ENCODE measurements at regions not wholly inside any gene's neighbourhood (a gene's known extent, or its start where the extent isn't known, plus 50 kb on each side); places are given as distances from the start of the nearest gene placed in this dataset.
"Not testable (repeated sequence)": the region's sequence is repeated elsewhere in the genome, so short reads cannot be mapped to it uniquely, and the experiment has no call there.

DNA sequence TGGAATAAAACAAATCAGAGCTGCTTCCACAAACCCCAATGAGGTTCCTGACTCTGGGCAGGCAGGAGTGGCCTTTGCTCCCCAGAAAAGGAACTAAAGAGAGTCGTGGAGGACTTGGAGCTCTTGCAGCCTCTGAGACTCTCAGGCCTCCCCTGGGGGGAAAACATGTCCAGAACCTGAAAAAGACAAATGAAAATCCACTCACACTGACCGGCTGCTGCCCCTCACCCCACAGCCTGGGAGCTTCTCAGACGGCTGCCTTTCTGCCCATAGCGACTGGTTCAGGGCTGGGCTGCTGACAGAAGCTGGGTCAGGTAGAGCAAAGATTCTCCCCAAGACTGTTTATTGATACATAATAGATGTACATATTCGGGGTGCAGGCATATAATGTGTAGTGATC is 356.0 kb downstream of the ADGRD1 start:
- H4K20me1 ChIP-seq (ENCODE audit: insufficient read depth, low read length), result no peaks in the 10 kb centered on the region
- no peaks in the 10 kb centered on the region for H3F3A ChIP-seq (ENCODE audit: insufficient read depth, low read length)
- H3K36me3 ChIP-seq (ENCODE audit: insufficient read depth, low read length), result no peaks in the 10 kb centered on the region
- no peak overlapping the region for H2AFZ ChIP-seq (ENCODE audit: low read length)
- H3K9ac ChIP-seq (ENCODE audit: low read length), result no peak overlapping the region
- no peaks in the 10 kb centered on the region for H3K9me3 ChIP-seq (ENCODE audit: low read length)
- no peaks in the 10 kb centered on the region for H3K79me2 ChIP-seq (ENCODE audit: insufficient read depth, low read length)
- no peaks in the 10 kb centered on the region for H3K9me2 ChIP-seq (ENCODE audit: low read depth, low read length)
- no peak overlapping the region for H3K4me3 ChIP-seq (ENCODE audit: low read depth, low read length, poor library complexity, severe bottlenecking)
- no peak for TF ChIP-seq EZH2 (IDR thresholded peaks at IDR 0.05; ENCODE audit: borderline replicate concordance, low read length)
- TF ChIP-seq, protein P1, sequence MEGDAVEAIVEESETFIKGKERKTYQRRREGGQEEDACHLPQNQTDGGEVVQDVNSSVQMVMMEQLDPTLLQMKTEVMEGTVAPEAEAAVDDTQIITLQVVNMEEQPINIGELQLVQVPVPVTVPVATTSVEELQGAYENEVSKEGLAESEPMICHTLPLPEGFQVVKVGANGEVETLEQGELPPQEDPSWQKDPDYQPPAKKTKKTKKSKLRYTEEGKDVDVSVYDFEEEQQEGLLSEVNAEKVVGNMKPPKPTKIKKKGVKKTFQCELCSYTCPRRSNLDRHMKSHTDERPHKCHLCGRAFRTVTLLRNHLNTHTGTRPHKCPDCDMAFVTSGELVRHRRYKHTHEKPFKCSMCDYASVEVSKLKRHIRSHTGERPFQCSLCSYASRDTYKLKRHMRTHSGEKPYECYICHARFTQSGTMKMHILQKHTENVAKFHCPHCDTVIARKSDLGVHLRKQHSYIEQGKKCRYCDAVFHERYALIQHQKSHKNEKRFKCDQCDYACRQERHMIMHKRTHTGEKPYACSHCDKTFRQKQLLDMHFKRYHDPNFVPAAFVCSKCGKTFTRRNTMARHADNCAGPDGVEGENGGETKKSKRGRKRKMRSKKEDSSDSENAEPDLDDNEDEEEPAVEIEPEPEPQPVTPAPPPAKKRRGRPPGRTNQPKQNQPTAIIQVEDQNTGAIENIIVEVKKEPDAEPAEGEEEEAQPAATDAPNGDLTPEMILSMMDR (IDR thresholded peaks at IDR 0.05; ENCODE audit: low read length), result no peak
- H3K27ac ChIP-seq (ENCODE audit: low read depth, low read length, poor library complexity, severe bottlenecking), result no peak overlapping the region
- no peaks in the 10 kb centered on the region for H3K27me3 ChIP-seq (ENCODE audit: insufficient read depth, low read length)
- no peaks in the 10 kb centered on the region for H3K4me1 ChIP-seq (ENCODE audit: insufficient read depth, low read length, severe bottlenecking)
- H3K4me2 ChIP-seq (ENCODE audit: low read length), result no peak overlapping the region

DNA sequence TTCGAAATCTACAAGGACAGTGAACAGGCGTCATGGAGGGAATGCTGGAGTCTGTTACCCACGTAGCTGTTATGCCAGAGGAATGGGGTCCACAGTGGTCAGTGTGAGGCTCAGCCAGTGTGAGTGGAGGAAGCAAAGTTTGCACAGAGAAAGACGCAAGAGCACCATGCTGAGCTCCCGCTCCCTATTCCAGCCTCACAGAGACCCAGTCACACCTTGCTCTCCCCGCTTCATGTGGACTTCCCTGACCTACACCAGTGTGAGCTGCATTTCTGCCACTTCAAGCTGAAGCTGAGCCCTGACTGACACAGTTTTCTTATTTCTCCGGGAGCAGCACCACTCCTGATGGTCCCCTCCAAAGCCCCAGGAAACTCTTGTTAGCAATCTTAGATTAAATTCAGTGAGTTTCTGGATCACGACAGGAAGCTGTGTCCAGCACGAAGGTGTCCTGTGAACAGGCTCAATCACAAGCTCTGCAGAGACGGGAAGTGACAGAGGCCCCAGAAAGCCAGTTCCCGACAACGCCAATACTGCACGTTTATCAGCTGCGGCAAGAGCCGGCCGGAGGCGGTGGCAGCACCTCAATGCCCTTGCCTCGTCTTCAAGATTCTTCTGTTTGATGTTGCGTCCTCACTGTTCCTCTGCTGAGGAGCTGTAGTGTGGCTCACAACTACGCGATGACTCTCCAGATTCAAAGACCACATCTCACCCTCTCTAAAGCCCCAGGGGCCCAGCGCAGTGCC is 356.7 kb downstream of the ADGRD1 start:
- not testable (repeated sequence) for H3K36me3 ChIP-seq (ENCODE audit: insufficient read depth, low read length); H3K4me3 ChIP-seq (ENCODE audit: low read depth, low read length, poor library complexity, severe bottlenecking); H3K9me2 ChIP-seq (ENCODE audit: low read depth, low read length); H3F3A ChIP-seq (ENCODE audit: insufficient read depth, low read length); H3K27me3 ChIP-seq (ENCODE audit: insufficient read depth, low read length); H2AFZ ChIP-seq (ENCODE audit: low read length); H3K4me1 ChIP-seq (ENCODE audit: insufficient read depth, low read length, severe bottlenecking); H4K20me1 ChIP-seq (ENCODE audit: insufficient read depth, low read length); H3K9ac ChIP-seq (ENCODE audit: low read length); H3K4me2 ChIP-seq (ENCODE audit: low read length); H3K27ac ChIP-seq (ENCODE audit: low read depth, low read length, poor library complexity, severe bottlenecking); H3K79me2 ChIP-seq (ENCODE audit: insufficient read depth, low read length); H3K9me3 ChIP-seq (ENCODE audit: low read length)

DNA sequence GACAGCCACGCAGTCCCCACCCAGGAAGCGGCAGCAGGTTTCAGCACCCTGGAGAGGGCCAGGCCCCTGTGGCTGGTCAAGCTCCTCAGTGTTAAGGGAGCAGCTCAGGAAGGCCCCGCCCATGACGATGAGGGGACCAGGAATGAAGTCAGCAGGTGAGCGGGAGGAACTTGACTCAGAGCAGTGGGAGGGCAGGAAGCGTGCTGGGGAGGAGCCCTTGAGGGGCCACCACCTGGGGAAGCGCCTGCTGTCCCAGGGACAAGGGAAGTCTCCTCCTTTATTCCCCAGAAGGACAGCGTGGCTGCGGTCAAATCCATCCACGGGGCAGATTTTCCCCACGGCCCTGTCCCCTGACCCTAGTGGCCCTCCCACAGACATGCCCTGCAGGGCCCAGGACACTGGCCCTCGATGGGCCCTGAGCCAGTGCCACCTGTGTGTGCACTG is 357.6 kb downstream of the ADGRD1 start:
- H2AFZ ChIP-seq (ENCODE audit: low read length); H3K9me2 ChIP-seq (ENCODE audit: low read depth, low read length); H3K4me1 ChIP-seq (ENCODE audit: insufficient read depth, low read length, severe bottlenecking); H3K36me3 ChIP-seq (ENCODE audit: insufficient read depth, low read length); H3K4me3 ChIP-seq (ENCODE audit: low read depth, low read length, poor library complexity, severe bottlenecking); H4K20me1 ChIP-seq (ENCODE audit: insufficient read depth, low read length); H3K9ac ChIP-seq (ENCODE audit: low read length); H3K27ac ChIP-seq (ENCODE audit: low read depth, low read length, poor library complexity, severe bottlenecking); H3K4me2 ChIP-seq (ENCODE audit: low read length); H3K9me3 ChIP-seq (ENCODE audit: low read length); H3F3A ChIP-seq (ENCODE audit: insufficient read depth, low read length); H3K27me3 ChIP-seq (ENCODE audit: insufficient read depth, low read length); H3K79me2 ChIP-seq (ENCODE audit: insufficient read depth, low read length): not testable (repeated sequence)

DNA sequence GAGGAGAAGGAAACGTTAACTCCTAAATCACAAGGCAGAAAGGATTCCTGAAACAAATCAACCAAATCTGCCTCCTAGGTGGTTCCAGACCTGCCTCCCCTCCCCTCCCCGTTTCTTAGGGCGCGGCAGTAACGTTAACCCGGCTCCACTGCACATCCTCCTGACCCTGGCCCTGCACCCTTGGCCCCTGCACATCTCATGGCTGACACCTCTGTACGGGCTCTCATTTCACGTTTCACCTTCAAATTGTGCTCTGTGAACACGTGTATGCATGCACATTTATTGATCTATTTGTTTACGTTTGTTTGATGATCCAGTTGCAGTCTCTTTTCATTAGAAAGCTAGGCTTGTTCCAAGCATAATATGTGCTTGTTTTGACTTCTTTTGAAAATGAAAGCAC is 358.1 kb downstream of the ADGRD1 start:
- no peak overlapping the region for H3K4me2 ChIP-seq (ENCODE audit: low read length)
- no peaks in the 10 kb centered on the region for H3K4me1 ChIP-seq (ENCODE audit: insufficient read depth, low read length, severe bottlenecking)
- no peaks in the 10 kb centered on the region for H3F3A ChIP-seq (ENCODE audit: insufficient read depth, low read length)
- no peak overlapping the region for H3K27ac ChIP-seq (ENCODE audit: low read depth, low read length, poor library complexity, severe bottlenecking)
- no peaks in the 10 kb centered on the region for H3K36me3 ChIP-seq (ENCODE audit: insufficient read depth, low read length)
- H2AFZ ChIP-seq (ENCODE audit: low read length), result no peak overlapping the region
- H3K9me2 ChIP-seq (ENCODE audit: low read depth, low read length), result no peaks in the 10 kb centered on the region
- H3K9me3 ChIP-seq (ENCODE audit: low read length), result no peaks in the 10 kb centered on the region
- H3K79me2 ChIP-seq (ENCODE audit: insufficient read depth, low read length), result no peaks in the 10 kb centered on the region
- no peaks in the 10 kb centered on the region for H3K27me3 ChIP-seq (ENCODE audit: insufficient read depth, low read length)
- H4K20me1 ChIP-seq (ENCODE audit: insufficient read depth, low read length), result no peaks in the 10 kb centered on the region
- TF ChIP-seq EZH2 (IDR thresholded peaks at IDR 0.05; ENCODE audit: borderline replicate concordance, low read length), result no peak
- TF ChIP-seq, protein P1 (IDR thresholded peaks at IDR 0.05; ENCODE audit: low read length), result no peak
- no peak overlapping the region for H3K9ac ChIP-seq (ENCODE audit: low read length)
- H3K4me3 ChIP-seq (ENCODE audit: low read depth, low read length, poor library complexity, severe bottlenecking), result no peak overlapping the region

DNA sequence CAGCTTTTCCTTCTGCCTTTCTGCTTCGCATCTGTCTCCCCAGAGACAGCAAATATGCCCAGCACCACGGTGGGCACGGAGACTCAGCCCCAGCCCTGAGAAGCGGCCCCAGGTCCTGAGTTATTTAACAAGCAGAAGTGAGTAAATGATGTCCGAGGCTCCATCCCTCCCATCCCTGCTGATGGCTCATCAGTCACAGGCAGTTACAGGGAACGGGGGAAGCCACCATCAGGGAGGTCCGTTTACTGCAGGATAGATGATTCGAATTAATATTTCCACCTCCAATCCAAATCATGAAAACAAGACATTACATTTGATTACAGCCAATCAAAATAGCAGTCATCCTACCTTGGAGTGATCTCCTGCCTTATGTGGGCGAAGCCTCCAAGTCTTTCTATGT is 358.7 kb downstream of the ADGRD1 start:
- not testable (repeated sequence) for H3K36me3 ChIP-seq (ENCODE audit: insufficient read depth, low read length); H3K9me3 ChIP-seq (ENCODE audit: low read length); H3K4me1 ChIP-seq (ENCODE audit: insufficient read depth, low read length, severe bottlenecking); H3K4me2 ChIP-seq (ENCODE audit: low read length); H3K9ac ChIP-seq (ENCODE audit: low read length); H3F3A ChIP-seq (ENCODE audit: insufficient read depth, low read length); H3K27ac ChIP-seq (ENCODE audit: low read depth, low read length, poor library complexity, severe bottlenecking); H3K27me3 ChIP-seq (ENCODE audit: insufficient read depth, low read length); H3K79me2 ChIP-seq (ENCODE audit: insufficient read depth, low read length); H2AFZ ChIP-seq (ENCODE audit: low read length); H3K9me2 ChIP-seq (ENCODE audit: low read depth, low read length); H4K20me1 ChIP-seq (ENCODE audit: insufficient read depth, low read length); H3K4me3 ChIP-seq (ENCODE audit: low read depth, low read length, poor library complexity, severe bottlenecking)

All from OCI-LY1 (cell line).